ENCODE measurements at regions not wholly inside any gene's neighbourhood (a gene's known extent, or its start where the extent isn't known, plus 50 kb on each side); places are given as distances from the start of the nearest gene placed in this dataset.

DNA sequence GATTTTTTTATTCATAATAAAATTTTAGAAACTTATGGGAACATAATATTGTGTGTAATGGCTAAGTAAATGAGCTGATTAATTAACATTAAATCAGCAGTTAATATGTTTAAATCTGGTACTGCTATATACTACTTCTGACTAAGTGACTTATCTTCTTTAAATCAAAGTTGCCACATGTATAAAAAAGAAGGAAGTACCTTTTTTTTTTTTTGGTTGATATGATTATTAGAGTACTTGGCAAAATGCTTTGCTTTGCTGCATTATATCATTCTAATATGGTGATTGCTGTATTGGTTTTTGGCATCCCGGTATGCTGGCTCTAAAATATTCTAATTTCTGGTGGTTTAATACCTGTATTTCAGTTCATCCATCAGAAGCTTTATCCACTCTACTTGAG lies 319.1 kb upstream of the RGS6 start:
- no peaks in the 10 kb centered on the region; the same call in 2 of the 3 replicates for H3K36me3 Mint-ChIP-seq (ENCODE audit: low read depth)
- TF ChIP-seq EZH2phosphoT487 (IDR thresholded peaks at IDR 0.05; ENCODE audit: unreplicated experiment): no peak
- TF ChIP-seq NANOG (IDR thresholded peaks at IDR 0.05; ENCODE audit: borderline replicate concordance): no peak
- no peak for TF ChIP-seq ZNF331 (CRISPR knock-in tag; IDR thresholded peaks at IDR 0.05; ENCODE audit: low read depth)
- TF ChIP-seq STAT1 (IDR thresholded peaks at IDR 0.05; ENCODE audit: unreplicated experiment): no peak
- no peak for TF ChIP-seq JUNB (IDR thresholded peaks at IDR 0.05; ENCODE audit: unreplicated experiment)
- TF ChIP-seq ZNF462 (CRISPR knock-in tag; IDR thresholded peaks at IDR 0.05): no peak
- TF ChIP-seq POLR2AphosphoS5 (IDR thresholded peaks at IDR 0.05; ENCODE audit: low read depth): no peak
- TF ChIP-seq, protein P1, sequence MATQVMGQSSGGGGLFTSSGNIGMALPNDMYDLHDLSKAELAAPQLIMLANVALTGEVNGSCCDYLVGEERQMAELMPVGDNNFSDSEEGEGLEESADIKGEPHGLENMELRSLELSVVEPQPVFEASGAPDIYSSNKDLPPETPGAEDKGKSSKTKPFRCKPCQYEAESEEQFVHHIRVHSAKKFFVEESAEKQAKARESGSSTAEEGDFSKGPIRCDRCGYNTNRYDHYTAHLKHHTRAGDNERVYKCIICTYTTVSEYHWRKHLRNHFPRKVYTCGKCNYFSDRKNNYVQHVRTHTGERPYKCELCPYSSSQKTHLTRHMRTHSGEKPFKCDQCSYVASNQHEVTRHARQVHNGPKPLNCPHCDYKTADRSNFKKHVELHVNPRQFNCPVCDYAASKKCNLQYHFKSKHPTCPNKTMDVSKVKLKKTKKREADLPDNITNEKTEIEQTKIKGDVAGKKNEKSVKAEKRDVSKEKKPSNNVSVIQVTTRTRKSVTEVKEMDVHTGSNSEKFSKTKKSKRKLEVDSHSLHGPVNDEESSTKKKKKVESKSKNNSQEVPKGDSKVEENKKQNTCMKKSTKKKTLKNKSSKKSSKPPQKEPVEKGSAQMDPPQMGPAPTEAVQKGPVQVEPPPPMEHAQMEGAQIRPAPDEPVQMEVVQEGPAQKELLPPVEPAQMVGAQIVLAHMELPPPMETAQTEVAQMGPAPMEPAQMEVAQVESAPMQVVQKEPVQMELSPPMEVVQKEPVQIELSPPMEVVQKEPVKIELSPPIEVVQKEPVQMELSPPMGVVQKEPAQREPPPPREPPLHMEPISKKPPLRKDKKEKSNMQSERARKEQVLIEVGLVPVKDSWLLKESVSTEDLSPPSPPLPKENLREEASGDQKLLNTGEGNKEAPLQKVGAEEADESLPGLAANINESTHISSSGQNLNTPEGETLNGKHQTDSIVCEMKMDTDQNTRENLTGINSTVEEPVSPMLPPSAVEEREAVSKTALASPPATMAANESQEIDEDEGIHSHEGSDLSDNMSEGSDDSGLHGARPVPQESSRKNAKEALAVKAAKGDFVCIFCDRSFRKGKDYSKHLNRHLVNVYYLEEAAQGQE (IDR thresholded peaks at IDR 0.05; ENCODE audit: unreplicated experiment): no peak
- no peak overlapping the region for H3K27ac Mint-ChIP-seq
- DNase-seq (ENCODE audit: low spot score) (no peak), ATAC-seq (no peak)
- Histone ChIP-seq H3F3A (replicated peaks; ENCODE audit: low read depth) (no peaks in the 10 kb centered on the region), H3K36me3 (ENCODE audit: insufficient read depth) (no peaks in the 10 kb centered on the region), H4K20me1 (replicated peaks; ENCODE audit: insufficient read depth) (no peaks in the 10 kb centered on the region), H3K9me2 (ENCODE audit: insufficient read depth) (peaks cover 12% of the 10 kb centered on the region), H3K4me3 (no peak overlapping the region), H3K79me2 (replicated peaks; ENCODE audit: insufficient read depth) (peaks cover 17% of the 10 kb centered on the region), H3K27me3 (ENCODE audit: insufficient read depth) (no peaks in the 10 kb centered on the region), H3K4me2 (no peak overlapping the region), H3K4me1 (ENCODE audit: insufficient read depth) (peaks cover 4% of the 10 kb centered on the region; the same call in 1 of the 2 replicates), H2AFZ (no peak overlapping the region), H3K27ac (ENCODE audit: low read depth) (no peak overlapping the region)
- peaks cover 22% of the 10 kb centered on the region for H3K4me1 Mint-ChIP-seq
- H3K9me3 Mint-ChIP-seq: no peaks in the 10 kb centered on the region
- H3K4me3 Mint-ChIP-seq: no peak overlapping the region
- peaks cover 2% of the 10 kb centered on the region for H3K27me3 Mint-ChIP-seq (ENCODE audit: insufficient read depth, low read depth, poor library complexity)

Data from GM23338 (cell line).